Stimulated activated CD4-positive, alpha-beta T cell treated with anti-CD3 and anti-CD28 coated beads, Interleukin-2, amount 100 ng/mL, for 48 hours (primary cell): ENCODE measurements at regions not wholly inside any gene's neighbourhood (a gene's known extent, or its start where the extent isn't known, plus 50 kb on each side); places are given as distances from the start of the nearest gene placed in this dataset.

Source experiments
- DNase-seq, 2 donors: peaks; one replicate each; pipeline ENCODE4 v3.0.0-alpha.2; 2020

DNA sequence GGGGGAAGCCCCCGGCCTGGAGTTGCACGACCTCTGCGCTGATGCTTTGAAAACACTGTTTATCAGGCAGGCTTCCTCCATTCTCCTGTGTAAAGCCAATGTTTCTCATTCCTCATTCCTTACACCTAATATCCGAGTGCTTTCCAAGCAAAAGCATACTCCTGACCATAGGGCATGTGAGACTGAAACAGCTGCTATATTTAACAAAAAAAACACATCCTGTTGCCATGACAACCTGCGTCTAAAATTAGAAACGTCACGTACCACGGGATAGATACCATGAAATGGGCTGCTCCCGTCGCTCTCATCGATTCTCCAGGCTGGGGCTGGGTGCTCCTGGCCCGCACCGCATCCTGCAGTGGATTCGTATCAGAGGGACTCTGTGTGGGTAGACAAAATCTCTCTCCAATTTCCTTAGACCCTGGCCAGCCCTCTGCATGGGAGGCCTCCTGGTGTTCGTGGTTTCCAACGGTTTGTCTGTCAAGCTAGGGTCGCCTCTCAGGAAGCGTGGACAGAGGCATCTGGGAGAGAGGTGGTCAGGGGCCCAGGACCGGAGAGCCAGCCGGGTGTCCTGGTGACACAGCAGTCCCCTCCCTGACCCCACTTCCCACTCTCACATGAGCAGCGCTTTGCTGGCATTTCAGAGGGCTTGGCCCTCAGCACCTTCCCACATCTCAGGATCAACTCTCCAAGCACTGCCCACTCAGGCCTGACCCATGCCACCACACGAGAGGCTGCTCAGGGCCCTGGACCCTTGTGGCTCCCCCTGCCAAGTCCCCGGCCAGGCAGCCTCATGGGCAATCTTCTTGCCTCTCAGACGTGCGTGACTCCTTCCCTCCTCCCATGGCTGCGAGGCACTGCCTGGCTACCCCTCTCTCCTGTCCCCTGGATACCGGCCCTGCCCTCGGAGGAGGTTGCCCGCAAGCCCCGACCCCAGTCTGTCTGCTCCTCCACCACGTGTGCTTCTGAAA lies 268.1 kb downstream of the NDUFA10 start:
- no peak for DNase-seq

GRCh38 chr2:239756031-239756789 lies 268.9 kb downstream of the NDUFA10 start:
- DNase-seq: no peak

DNA sequence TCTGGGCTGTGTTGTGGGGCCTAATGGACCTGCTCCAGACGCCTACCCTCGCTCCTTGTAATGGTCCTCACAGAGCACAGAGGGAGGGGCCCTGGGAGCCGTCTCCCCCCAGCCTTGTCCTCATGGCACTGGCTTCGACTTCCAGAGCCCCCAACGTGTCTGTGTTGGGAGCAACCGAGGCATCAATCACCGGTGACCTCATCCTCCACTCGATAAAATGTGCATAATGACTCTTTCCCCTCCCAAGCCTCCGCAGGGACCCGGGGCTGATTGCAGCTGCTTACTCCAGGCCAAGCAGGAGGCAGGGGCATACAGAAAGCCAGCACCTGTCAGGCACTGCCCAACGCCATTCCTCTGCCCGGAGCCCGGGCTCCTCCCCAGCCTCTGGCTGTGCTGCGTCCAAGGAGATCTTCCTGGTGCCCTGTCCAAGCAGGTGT lies 271.7 kb downstream of the NDUFA10 start:
- no peak for DNase-seq

- DNase-seq: no peak
Observed at GRCh38 chr2:239752951-239753350, 272.2 kb downstream of the NDUFA10 start.

GRCh38 chr2:239751679-239752355 lies 273.3 kb downstream of the NDUFA10 start:
- peak in 1 of 2 donors; percentile 29 for DNase-seq

DNA sequence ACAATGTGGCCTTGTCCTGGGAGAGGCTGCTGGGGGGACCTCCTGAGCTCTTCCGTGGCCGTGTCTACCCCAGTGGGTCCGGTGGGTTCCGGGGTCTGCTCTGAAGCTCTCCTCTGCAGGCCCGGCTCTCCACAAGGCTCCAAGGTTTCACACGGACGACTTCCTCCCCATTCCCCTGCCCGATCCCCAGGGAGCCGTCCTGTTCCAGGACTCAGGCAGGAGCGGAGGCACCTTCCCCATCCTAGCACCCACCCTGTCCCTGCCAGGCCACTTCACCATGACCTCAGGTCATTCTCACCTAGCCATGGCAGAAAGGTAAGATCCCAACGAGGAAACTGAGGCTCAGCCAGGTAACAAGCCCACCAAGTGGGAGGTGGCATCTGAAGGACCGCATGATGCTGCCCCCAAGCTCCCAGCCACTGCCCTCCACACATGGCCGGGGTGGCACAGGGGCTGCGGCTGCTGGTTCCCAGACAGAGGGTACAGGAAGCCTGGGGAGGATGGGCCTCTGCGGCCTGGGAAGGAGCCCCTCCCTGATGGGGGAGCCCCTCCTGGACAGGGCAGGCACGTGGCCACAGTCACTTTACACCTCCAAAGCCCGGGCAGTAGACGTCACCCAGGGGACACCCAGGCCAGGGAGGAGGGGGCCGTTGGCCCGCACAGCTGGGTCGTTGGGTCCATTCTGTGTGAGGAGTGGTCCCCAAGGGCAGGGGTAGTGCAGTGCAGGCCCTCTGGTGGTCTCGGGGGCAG lies 274.0 kb downstream of the NDUFA10 start:
- DNase-seq: no peak

- DNase-seq: no peak
Observed at GRCh38 chr2:239750045-239750835, 274.9 kb downstream of the NDUFA10 start.

DNA sequence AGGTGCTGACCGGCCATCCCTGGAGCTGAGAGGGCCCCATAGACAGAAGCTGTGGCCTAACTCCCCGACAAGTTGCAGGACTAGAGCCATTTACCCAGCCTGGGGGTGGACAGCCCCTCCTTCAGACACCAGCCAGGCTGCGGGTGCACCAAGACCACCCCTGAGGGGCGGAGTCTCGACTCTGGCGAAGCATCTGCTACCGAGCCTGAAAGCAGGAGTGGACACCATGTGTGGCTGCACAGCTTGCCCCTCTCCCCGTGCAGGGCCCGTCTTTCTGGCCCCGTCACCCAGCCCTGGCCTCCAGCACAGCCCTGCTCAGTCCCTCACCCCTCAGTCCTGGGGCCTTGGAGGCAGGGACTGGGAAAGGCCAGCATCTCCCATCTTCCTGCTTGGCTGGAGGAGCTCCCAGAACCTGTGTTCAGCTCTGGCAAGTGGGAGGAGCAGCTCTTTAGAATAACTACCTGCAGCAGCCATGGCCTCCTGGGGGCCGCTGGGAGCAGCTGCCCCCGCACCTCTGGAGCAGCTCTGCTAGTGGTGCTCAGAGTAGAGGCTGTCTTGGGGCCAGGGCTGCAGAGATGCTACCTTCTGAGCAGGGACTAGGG lies 275.8 kb downstream of the NDUFA10 start:
- no peak for DNase-seq

- DNase-seq: no peak
Observed at GRCh38 chr2:239748811-239749210, 276.3 kb downstream of the NDUFA10 start.

DNA sequence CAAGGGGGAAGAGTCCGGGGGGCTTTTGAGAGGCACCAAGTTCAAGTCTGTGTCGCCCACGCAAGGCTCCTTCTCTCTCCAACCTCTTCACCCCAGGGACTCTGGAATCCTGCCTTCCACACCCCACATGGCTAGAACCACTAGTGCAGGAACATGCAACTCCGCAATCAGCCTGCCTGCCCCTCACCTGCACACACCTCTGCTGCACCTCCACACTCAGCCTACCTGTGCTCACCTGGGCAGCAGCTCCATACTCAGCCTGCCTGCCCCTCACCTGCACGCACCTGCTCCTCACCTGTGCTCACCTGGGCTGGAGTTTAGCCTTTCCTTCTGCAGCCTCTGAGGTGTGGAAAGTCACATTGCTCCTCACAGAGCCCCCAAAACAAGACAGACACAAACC lies 277.4 kb downstream of the NDUFA10 start:
- DNase-seq: no peak

DNA sequence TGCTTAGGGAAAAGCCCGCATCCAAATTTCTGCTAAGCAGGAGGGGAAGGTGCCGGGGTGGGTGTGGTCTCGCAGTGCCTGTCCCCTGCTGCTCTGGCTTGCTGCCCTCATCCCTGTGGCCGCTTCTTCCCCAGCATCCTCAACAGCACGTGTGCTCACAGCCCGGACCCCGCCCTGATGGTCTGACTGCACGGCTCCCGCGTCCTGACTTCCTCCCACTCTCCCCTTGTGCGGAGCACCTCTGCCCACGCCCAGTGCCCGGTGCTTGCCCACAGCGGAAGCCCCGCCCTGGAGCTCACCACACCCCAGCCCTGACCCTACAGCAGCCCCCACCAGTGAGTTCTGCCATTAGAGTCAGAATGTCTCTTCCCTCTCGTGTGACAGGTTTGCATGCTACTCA lies 277.9 kb downstream of the NDUFA10 start:
- DNase-seq: no peak

DNA sequence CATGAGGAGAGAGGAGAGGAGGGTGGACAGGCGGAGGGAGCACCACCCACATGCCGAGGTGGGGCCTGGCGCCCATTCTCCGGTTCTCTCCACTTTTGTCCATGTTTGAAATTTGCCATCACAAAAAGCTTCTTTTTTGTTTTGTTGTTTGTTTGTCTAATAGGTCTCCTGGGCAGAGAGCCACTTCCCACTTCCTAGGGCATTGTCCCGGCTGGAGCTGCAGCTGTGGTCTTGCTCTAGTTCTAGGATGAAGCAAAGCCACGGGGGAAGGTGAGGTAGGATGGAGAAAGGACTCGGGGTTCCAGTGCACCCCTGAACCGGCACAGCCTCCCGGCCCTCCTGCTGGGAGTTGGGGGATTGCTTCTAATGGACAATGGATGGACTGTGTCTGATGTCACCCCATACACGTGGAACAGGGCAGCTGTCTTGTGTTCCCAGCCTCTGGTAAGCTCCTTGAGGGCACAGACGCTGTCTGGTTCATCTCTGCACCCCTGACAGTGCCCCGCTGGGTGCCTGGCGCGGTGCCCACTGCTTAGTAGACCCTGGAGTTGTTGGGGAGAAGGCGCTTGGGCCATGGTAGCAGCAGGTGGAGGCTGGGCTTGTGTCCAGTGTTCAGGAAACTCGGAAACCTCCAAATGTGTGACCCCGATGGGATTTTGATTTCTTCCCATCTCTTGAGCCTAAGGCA lies 278.4 kb downstream of the NDUFA10 start:
- DNase-seq: no peak

DNA sequence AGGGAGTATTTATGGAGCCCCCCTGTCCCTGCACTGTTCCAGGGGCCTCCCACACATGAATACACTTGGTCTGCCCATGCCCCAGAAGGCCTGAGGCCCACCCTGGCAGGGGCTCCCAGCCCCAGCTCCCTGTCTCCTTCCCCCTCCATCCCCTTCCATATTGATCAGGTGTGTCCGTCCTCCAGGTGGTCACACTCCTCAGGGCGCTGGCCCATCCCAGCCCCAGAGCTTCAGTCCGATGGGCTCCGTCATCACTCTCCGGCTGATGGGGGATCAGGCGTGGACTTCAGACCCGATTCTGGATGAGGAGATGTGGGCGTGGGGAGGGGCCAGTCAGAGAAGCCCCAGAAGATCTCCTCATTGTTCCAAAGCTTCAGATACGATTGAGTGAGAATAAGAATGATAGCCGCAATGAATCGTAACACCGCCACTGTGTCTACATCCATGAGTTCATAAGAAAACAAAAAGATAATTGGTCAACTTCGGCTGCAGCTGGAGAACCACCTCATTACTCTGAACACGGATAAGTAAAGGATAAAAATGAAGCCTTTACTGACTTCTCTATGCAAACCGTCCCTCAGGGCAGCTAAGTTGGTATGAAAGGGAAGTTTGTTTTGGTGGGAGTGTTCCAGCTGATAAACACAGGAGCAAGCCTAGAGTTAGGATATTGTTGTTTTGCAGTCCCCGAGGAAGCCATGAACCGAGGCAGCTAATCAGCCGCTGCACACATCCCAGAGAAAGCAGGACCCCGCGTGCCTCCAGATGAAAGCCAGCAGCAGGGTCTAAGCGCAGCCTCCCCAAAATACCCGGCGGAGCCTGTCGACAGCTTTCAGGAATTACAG lies 279.5 kb downstream of the NDUFA10 start:
- no peak for DNase-seq

DNA sequence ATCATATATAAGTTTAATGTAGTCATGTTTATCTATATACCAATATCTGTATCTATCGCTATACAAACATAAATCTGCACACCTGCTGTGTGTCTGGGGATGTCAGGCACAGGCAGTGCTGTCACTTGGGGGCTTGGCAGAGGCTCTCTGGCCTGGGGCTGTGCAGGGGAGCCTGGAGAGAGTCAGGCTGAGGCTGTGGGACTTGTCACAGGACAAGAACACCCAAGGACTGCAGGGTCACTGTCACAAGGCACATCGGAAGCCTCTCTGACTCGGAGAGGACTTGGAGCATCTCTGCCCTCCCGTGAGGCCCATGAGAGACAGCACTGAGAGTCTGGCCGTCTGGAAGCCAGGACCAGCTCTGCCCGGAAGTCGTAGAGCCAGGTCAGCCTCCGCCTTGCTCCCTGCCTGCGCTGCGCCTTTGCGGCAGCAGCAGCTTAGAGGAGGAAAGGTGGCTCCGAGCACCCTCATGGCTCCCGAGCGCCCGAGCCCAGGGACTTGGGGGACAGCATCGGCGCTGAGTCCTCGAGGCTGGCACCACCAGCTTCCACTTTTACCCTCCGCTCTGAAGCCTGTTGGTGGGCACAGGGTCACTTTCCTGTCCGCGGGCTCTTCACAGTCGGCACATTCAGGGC lies 280.3 kb downstream of the NDUFA10 start:
- no peak for DNase-seq

- no peak for DNase-seq
Observed at GRCh38 chr2:239743206-239743605, 281.9 kb downstream of the NDUFA10 start.

- DNase-seq: no peak
Observed at GRCh38 chr2:239742377-239742776, 282.8 kb downstream of the NDUFA10 start.

- DNase-seq: no peak
Observed at GRCh38 chr2:239739206-239739605, 285.9 kb downstream of the NDUFA10 start.

DNA sequence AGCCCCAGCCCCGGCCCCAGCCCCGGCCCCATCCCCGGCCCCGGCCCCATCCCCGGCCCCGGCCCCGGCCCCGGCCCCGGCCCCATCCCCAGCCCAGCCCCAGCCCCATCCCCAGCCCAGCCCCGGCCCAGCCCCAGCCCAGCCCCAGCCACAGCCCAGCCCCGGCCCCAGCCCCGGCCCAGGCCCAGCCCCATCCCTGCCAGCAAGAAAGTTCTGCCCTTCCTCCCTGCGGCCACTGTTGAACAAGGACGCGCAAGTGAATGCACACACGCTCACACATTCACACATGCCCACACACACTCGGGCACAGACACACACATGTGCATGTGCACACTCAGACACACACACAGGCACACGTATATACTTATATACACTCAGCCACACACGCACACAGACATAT lies 287.0 kb downstream of the NDUFA10 start:
- no peak for DNase-seq

DNA sequence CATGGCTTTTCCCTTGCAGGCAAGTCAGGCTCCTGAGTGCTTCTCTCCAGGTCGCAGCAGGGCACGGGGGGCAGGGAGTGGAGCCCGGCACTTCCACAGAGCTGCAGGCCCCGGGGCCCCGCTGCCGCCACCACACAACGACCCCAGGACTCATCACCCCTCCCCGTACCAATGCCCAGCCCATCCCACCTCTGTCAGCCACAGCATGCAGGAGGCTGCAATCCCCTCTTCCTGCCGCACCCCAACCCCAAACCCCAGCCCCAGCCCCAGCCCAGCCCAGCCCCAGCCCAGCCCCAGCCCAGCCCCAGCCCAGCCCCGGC lies 288.0 kb downstream of the NDUFA10 start:
- no peak for DNase-seq
